ENCODE measurements at regions not wholly inside any gene's neighbourhood (a gene's known extent, or its start where the extent isn't known, plus 50 kb on each side); places are given as distances from the start of the nearest gene placed in this dataset.
"Not testable (repeated sequence)": the region's sequence is repeated elsewhere in the genome, so short reads cannot be mapped to it uniquely, and the experiment has no call there.

DNA sequence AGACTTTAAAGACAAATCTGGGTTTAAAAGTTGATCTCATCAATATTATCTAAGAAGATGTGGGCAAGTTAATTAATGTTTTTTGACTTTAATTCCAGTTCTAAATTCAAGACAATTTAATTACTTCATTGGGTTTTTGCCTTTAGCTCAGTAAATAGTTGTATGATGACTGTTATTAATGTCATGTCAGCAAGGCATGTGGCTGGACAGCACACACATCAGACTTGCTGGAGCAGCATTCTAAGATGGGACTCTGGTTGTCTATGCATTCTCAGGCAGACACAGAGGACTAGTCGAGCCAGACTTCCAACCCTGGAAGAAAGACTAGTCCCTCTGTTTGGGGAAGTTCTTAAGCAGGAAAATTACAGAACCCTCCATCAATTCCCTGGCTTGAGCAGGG, 180.7 kb upstream of the GK2 start:
- H3K9me3 ChIP-seq = no peaks in the 10 kb centered on the region
- H3K4me2 ChIP-seq = no peak overlapping the region
- TF ChIP-seq GABPA (IDR thresholded peaks at IDR 0.05; ENCODE audit: low read depth) = no peak
- TF ChIP-seq YY1 (IDR thresholded peaks at IDR 0.05; ENCODE audit: low read depth) = no peak
- TF ChIP-seq, protein P1, sequence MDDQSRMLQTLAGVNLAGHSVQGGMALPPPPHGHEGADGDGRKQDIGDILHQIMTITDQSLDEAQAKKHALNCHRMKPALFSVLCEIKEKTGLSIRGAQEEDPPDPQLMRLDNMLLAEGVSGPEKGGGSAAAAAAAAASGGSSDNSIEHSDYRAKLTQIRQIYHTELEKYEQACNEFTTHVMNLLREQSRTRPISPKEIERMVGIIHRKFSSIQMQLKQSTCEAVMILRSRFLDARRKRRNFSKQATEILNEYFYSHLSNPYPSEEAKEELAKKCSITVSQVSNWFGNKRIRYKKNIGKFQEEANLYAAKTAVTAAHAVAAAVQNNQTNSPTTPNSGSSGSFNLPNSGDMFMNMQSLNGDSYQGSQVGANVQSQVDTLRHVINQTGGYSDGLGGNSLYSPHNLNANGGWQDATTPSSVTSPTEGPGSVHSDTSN (IDR thresholded peaks at IDR 0.05) = no peak
- TF ChIP-seq RXRA (IDR thresholded peaks at IDR 0.05; ENCODE audit: borderline replicate concordance, low read depth) = no peak
- TF ChIP-seq JUND (IDR thresholded peaks at IDR 0.05) = no peak
- H3K9ac ChIP-seq = no peak overlapping the region
- H3K27me3 ChIP-seq (ENCODE audit: insufficient read depth) = no peaks in the 10 kb centered on the region
- no peak overlapping the region for H3K27ac ChIP-seq (ENCODE audit: low read depth in 2 of 2, low read length in 1 of 2)
- no peaks in the 10 kb centered on the region for H4K20me1 ChIP-seq (ENCODE audit: insufficient read depth)
- no peak for DNase-seq
- H3K9me2 ChIP-seq = no peaks in the 10 kb centered on the region
- ChIA-PET POLR2A (no interaction called here), CTCF (no interaction called here)
- no peaks in the 10 kb centered on the region; a peak in 1 of 4 replicates for H3K4me1 ChIP-seq (ENCODE audit: control insufficient read depth in 1 of 2, insufficient read depth in 2 of 2, low read depth in 1 of 2, low read length in 1 of 2)
- WGBS (ENCODE audit: low lambda C conversion rate) = 20% methylated on average over 1 of the region's 1 CpG
- H3K4me3 ChIP-seq (ENCODE audit: low read depth in 2 of 2, low read length in 1 of 2) = no peak overlapping the region
- no peaks in the 10 kb centered on the region for H3F3A ChIP-seq (replicated peaks; ENCODE audit: insufficient read depth)
- no peaks in the 10 kb centered on the region for H3K36me3 ChIP-seq (replicated peaks in 1 of 2; ENCODE audit: control insufficient read depth in 1 of 2, insufficient read depth in 2 of 2, low read length in 1 of 2)
- no peaks in the 10 kb centered on the region for H3K79me2 ChIP-seq (ENCODE audit: insufficient read depth)
- H2AFZ ChIP-seq (ENCODE audit: low read depth) = no peak overlapping the region

DNA sequence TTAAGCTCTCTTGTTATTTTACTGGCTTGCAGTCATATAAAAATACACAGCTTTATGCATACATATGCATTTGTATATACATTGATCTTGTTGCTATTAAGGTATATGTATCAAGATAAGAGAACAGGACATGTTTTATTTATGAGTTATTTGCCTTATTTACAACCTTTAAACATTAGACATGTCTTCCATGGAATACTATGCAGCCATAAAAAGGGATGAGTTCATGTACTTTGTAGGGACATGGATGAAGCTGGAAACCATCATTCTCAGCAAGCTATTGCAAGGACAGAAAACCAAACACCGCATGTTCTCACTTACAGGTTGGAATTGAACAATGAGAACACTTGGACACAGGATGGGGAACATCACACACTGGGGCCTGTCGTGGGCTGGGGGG, 179.2 kb upstream of the GK2 start:
- H3K4me2 ChIP-seq; H3K36me3 ChIP-seq (replicated peaks in 1 of 2; ENCODE audit: control insufficient read depth in 1 of 2, insufficient read depth in 2 of 2, low read length in 1 of 2); H3K27ac ChIP-seq (ENCODE audit: low read depth in 2 of 2, low read length in 1 of 2); H3K79me2 ChIP-seq (ENCODE audit: insufficient read depth); H4K20me1 ChIP-seq (ENCODE audit: insufficient read depth); H3K9me3 ChIP-seq; POLR2A ChIA-PET; H3K9me2 ChIP-seq; H3F3A ChIP-seq (replicated peaks; ENCODE audit: insufficient read depth); H3K27me3 ChIP-seq (ENCODE audit: insufficient read depth); H3K9ac ChIP-seq; H3K4me3 ChIP-seq (ENCODE audit: low read depth in 2 of 2, low read length in 1 of 2); H3K4me1 ChIP-seq (ENCODE audit: control insufficient read depth in 1 of 2, insufficient read depth in 2 of 2, low read depth in 1 of 2, low read length in 1 of 2); DNase-seq; CTCF ChIA-PET; H2AFZ ChIP-seq (ENCODE audit: low read depth): not testable (repeated sequence)
- whole genome bisulfite sequencing (ENCODE audit: low lambda C conversion rate) = 35% methylated on average over 2 of the region's 2 CpGs

DNA sequence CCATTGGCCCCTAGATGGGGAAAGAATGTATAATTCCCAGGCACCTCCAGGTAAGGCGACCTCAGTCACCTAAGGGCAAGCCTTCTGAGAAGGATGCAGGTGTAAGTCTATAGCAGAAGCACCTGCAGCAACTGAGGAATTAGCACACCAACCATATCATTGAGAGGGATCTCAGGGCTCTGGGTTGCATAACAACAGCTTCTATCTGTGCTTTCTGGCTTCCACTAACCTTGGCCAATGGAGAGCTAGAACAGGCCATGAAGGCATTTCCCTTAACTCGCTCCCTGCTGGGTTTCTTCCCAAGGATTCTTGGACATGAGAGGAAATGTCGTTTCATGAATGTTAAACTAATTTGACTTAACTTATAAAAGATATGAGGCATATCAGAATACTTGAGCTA, 177.8 kb upstream of the GK2 start:
- no peaks in the 10 kb centered on the region for H3K79me2 ChIP-seq (ENCODE audit: insufficient read depth)
- H2AFZ ChIP-seq (ENCODE audit: low read depth) = no peak overlapping the region
- no peak overlapping the region for H3K4me3 ChIP-seq (ENCODE audit: low read depth in 2 of 2, low read length in 1 of 2)
- H3K4me1 ChIP-seq (ENCODE audit: control insufficient read depth in 1 of 2, insufficient read depth in 2 of 2, low read depth in 1 of 2, low read length in 1 of 2) = no peaks in the 10 kb centered on the region; a peak in 1 of 4 replicates
- H3K9me2 ChIP-seq = no peaks in the 10 kb centered on the region
- no peaks in the 10 kb centered on the region for H3K9me3 ChIP-seq
- H3K27ac ChIP-seq (ENCODE audit: low read depth in 2 of 2, low read length in 1 of 2) = no peak overlapping the region
- H3F3A ChIP-seq (replicated peaks; ENCODE audit: insufficient read depth) = no peaks in the 10 kb centered on the region
- WGBS (ENCODE audit: low lambda C conversion rate) = 49% methylated on average over 3 of the region's 3 CpGs
- no peak for TF ChIP-seq ELF1 (IDR thresholded peaks at IDR 0.05)
- no peak for TF ChIP-seq TAF1 (IDR thresholded peaks at IDR 0.05; ENCODE audit: borderline replicate concordance, low read depth, low read length)
- TF ChIP-seq, protein P1 (IDR thresholded peaks at IDR 0.05) = no peak
- no peaks in the 10 kb centered on the region for H3K36me3 ChIP-seq (replicated peaks in 1 of 2; ENCODE audit: control insufficient read depth in 1 of 2, insufficient read depth in 2 of 2, low read length in 1 of 2)
- no peaks in the 10 kb centered on the region for H4K20me1 ChIP-seq (ENCODE audit: insufficient read depth)
- ChIA-PET POLR2A (no interaction called here), CTCF (no interaction called here)
- DNase-seq = no peak
- no peak overlapping the region for H3K9ac ChIP-seq
- no peak overlapping the region for H3K4me2 ChIP-seq
- no peaks in the 10 kb centered on the region for H3K27me3 ChIP-seq (ENCODE audit: insufficient read depth)

All from SK-N-SH (cell line).